ENCODE measurements at regions not wholly inside any gene's neighbourhood (a gene's known extent, or its start where the extent isn't known, plus 50 kb on each side); places are given as distances from the start of the nearest gene placed in this dataset.

- no peak for TF ChIP-seq CTCF (IDR thresholded peaks at IDR 0.05)
- no peak for TF ChIP-seq POLR2A (IDR thresholded peaks at IDR 0.05)
- no peak for TF ChIP-seq EP300 (IDR thresholded peaks at IDR 0.05)
Observed at GRCh38 chr14:45902241-45902640, 649.2 kb upstream of the MIS18BP1 start.

All from ovary (tissue), 3 donors.